Tibial nerve (tissue), 4 donors: ENCODE measurements at regions not wholly inside any gene's neighbourhood (a gene's known extent, or its start where the extent isn't known, plus 50 kb on each side); places are given as distances from the start of the nearest gene placed in this dataset.

Experiments used
- DNase-seq, 2 donors: peaks; one replicate each; pipeline ENCODE4 v3.0.0-alpha.2; 2019; ENCODE audit warnings: low spot score in 2 of 2
- H3K27ac ChIP-seq, 4 donors: fragments of 200-600 bp; sonication (generic) in 3 of 4; one replicate each; pipeline ENCODE4 v1.5.1; 2017 to 2019; ENCODE audit warnings: mild to moderate bottlenecking in 1 of 4
- H3K27me3 ChIP-seq, 2 donors: fragments of 200-600 bp; sonication (generic) in 1 of 2; one replicate each; pipeline versions ENCODE4 v1.5.1 to v1.6.0; 2017 to 2019
- H3K36me3 ChIP-seq, 3 donors: fragments of 200-600 bp; sonication (generic); one replicate each; pipeline ENCODE4 v1.5.1; 2018 to 2019
- H3K4me1 ChIP-seq, 4 donors: fragments of 200-600 bp; sonication (generic) in 3 of 4; one replicate each; pipeline ENCODE4 v1.5.1; 2017 to 2019
- H3K4me3 ChIP-seq, 4 donors: fragments of 200-600 bp; sonication (generic) in 3 of 4; one replicate each; pipeline ENCODE4 v1.5.1; 2017 to 2019; ENCODE audit warnings: mild to moderate bottlenecking in 1 of 4, moderate library complexity in 1 of 4
- H3K9me3 ChIP-seq, 4 donors: fragments of 200-600 bp; sonication (generic) in 3 of 4; one replicate each; pipeline ENCODE4 v1.5.1; 2017 to 2019
- CTCF ChIP-seq, 5 experiments: fragments of 200-600 bp in 3 of 5; fragments of 450-650 bp in 2 of 5; sonication (generic) in 3 of 5; IDR thresholded peaks; one replicate each; pipeline ENCODE4 v1.5.1; 2016 to 2019; ENCODE audit warnings: antibody characterized with exemption in 5 of 5, mild to moderate bottlenecking in 3 of 5, moderate library complexity in 2 of 5
- EP300 ChIP-seq, 2 donors: sonication (generic); formaldehyde crosslinking; IDR thresholded peaks; one replicate each; pipeline ENCODE4 v1.6.1; 2017; ENCODE audit warnings: antibody characterized with exemption in 2 of 2, mild to moderate bottlenecking in 1 of 2
- POLR2A ChIP-seq, 2 donors: fragments of 450-650 bp; IDR thresholded peaks; one replicate each; pipeline ENCODE4 v1.6.1; 2017; ENCODE audit warnings: antibody characterized with exemption in 2 of 2, mild to moderate bottlenecking in 2 of 2, moderate library complexity in 2 of 2
- WGBS, 2 donors: methylation state at CpG; one replicate each; pipeline ENCODE4 v1.1.5; 2018; 5-methylcytosine and 5-hydroxymethylcytosine counted together

DNA sequence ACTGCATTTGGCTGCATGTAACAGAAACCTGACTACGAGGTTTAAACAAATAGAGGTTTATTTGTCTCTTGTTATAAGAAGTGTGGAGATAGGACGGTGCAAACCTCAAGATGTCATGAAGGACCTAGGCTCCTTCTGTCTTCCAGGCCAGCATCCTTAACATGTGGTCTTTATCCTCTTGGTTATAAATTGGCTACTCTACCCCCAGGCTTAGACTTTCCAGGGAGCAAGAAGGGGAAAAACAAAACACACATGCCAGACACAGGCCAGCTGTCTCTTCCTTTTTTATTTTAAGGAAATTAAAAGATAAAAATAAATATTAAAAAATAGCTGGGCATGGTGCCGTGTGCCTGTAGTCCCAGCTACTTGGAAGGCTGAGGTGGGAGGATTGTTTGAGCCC is 51.3 kb upstream of the PRELP start:
- H3K4me3 ChIP-seq, result no peak overlapping the region
- no peak overlapping the region for H3K27ac ChIP-seq
- peaks cover 0 to 5% (median 0%) of the 10 kb centered on the region in 4 donors for H3K4me1 ChIP-seq
- no peaks in the 10 kb centered on the region for H3K9me3 ChIP-seq
- TF ChIP-seq CTCF (IDR thresholded peaks at IDR 0.05) (no peak), POLR2A (IDR thresholded peaks at IDR 0.05) (no peak), EP300 (IDR thresholded peaks at IDR 0.05) (no peak)
- WGBS, 2 donors, result 84% methylated on average over 3 of the region's 3 CpGs
- H3K36me3 ChIP-seq, result no peaks in the 10 kb centered on the region
- no peak for DNase-seq
- no peaks in the 10 kb centered on the region for H3K27me3 ChIP-seq

DNA sequence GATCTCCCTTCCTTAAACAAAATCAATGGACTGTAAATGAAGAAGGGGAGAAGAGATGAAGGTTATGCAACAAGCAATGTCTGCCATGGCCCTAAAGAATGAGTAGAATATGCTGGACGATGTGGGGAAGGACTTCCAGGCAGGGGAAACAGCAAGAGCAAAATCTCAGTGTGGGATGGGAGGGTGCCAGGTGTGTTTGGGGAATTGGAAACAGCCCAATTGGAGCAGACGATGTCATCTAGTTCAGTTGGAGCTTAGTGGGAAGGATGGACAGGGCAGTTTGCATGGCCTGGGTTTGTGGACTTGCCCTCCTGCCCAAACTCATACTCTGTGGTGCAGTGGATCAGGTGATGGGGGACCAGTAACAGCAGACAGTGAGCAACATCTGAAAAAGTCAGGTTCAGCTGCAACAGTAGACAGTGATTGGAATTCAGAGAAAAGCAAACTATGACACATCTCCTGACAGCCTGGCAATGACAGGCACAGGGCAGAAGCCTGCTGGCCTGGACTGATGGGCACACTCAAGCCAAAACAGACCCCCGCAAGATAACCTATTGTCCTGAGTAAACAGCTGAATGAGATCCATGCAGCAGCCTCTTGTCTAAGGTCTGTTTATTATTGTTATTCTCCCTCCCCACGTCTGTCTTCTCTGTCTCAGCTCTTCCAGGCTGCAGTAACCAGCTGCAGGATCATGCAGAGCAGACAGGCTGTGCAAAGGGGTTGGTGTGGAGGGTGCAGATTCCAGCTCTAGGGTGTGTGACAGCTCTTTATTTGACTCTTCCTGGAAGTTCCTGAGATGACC is 50.5 kb upstream of the PRELP start:
- H3K27ac ChIP-seq, result no peak overlapping the region
- no peaks in the 10 kb centered on the region for H3K27me3 ChIP-seq
- H3K4me1 ChIP-seq, result peaks cover 0 to 5% (median 0%) of the 10 kb centered on the region in 4 donors
- 67 to 68% methylated on average over 4 of the region's 4 CpGs for WGBS, 2 donors
- TF ChIP-seq POLR2A (IDR thresholded peaks at IDR 0.05), result no peak
- TF ChIP-seq CTCF (IDR thresholded peaks at IDR 0.05), result no peak
- no peak for TF ChIP-seq EP300 (IDR thresholded peaks at IDR 0.05)
- DNase-seq, result no peak
- no peak overlapping the region for H3K4me3 ChIP-seq
- H3K36me3 ChIP-seq, result no peaks in the 10 kb centered on the region
- no peaks in the 10 kb centered on the region for H3K9me3 ChIP-seq

DNA sequence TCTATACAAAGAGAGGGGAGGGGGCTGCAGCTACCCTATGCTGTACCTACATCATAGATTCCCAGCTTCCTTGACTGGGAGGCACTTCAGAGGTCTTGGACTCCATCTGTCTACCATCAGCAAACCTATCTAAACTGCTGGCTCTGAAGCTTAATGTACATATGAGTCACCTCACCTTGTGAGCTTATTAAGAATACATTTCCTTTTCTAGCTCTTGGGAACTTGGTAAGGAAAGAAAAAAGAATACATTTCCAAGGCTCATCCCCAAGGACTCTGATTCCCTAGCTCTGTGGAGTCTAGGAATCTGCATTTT is 50.0 kb upstream of the PRELP start:
- Histone ChIP-seq H3K9me3 (no peaks in the 10 kb centered on the region), H3K27me3 (no peaks in the 10 kb centered on the region), H3K36me3 (no peaks in the 10 kb centered on the region), H3K4me3 (no peak overlapping the region), H3K27ac (no peak overlapping the region), H3K4me1 (peaks cover 0 to 5% (median 0%) of the 10 kb centered on the region in 4 donors)
- no peak for DNase-seq
- no peak for TF ChIP-seq EP300 (IDR thresholded peaks at IDR 0.05)
- no peak for TF ChIP-seq POLR2A (IDR thresholded peaks at IDR 0.05)
- TF ChIP-seq CTCF (IDR thresholded peaks at IDR 0.05), result no peak
